Fibroblast of skin of right biceps (primary cell): ENCODE measurements at regions not wholly inside any gene's neighbourhood (a gene's known extent, or its start where the extent isn't known, plus 50 kb on each side); places are given as distances from the start of the nearest gene placed in this dataset.

ENCODE experiments used
- DNase-seq: peaks from one replicate; pipeline ENCODE4 v3.0.0-alpha.2; 2013

DNA sequence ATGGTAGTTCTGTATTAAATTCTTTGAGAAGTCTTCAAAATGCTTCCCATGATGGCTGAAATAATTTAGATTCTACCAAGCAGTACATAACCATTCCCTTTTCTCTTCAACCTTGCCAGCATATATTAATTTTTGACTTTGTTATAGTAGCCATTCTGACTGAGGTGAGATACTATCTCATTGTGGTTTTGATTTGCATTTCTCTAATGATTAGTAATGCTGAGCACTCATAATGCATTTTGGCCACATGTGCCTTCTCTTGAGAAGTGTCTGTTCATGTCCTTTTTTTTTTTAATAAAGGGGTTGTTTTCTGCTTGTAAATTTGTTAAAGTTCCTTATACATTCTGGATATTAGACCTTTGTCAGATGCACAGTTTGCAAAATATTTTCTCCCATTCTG is 173.9 kb downstream of the CALCRL start:
- DNase-seq = no peak

DNA sequence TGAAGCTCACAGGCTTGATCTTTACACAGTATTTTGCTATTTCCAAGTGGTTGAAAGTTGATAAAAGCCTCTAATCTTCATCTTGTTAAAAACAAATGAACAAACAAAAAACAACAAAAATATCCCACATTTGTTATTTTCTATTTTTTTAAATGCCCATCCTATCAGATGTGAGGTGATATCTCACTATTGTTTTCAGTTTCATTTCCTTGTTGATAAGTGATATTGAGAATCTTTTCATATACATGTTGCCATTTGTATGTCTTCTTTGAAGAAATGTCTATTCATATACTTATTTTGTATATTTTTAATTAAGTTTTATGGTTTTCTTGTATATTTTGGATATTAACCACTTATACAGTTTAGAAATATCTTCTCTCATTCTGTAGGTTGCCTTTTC is 175.8 kb downstream of the CALCRL start:
- DNase-seq = no peak

DNA sequence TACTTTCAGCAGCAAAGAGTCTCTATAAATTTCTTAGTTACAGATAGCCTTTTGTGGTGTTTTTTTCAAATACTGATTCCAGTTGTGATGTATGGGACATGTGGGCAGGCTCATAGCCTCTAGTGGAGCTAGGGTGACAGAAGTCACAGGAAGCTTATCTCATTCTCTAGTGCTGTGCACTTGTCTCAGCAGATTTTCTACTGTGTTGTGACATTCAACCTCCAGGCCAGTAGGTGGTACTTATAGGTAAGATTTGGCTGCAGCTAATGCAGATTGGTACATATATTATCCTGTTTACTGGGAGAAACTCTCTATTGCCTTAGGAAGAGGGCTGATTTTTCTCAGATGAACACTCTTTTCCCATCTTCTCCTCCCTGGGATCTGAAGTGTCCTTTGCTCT is 176.2 kb downstream of the CALCRL start:
- no peak for DNase-seq

DNA sequence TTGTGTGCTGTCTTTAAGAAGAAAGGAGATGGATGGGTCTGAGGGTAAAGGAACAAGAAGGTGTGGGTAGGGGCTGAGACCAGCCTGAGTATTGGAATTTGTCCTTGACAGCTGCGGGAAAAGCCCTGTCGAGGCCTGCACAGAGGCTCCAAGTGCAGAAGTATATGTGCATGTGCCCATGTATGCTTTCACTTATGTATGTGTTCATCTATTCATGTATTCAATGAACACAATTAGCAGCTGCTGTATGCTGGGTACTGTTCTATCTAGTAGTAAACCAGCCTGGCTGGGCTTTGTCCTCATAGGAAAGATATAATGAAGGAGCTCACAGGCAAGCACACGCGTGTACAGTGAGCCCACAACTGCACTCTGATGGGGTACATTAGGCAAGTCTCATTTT is 181.4 kb downstream of the CALCRL start:
- no peak for DNase-seq

DNA sequence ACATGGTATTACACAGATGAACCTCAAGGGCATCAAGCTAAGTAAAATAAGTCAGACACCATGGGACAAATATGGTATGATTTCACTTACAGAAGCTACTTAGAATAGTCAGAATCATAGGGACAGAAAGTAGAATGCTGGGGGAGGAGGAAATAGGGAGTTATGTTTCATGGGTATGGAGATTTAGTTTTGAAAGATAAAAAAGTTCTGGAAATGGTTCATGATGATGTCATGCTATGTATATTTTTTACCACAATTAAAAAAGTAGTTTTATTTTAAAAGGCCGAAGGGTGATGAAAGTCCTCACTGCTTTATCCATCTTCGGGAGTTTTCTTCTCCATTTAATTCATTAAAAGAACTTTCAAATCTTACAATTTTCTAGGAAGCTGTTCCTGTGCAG is 181.9 kb downstream of the CALCRL start:
- DNase-seq = no peak

DNA sequence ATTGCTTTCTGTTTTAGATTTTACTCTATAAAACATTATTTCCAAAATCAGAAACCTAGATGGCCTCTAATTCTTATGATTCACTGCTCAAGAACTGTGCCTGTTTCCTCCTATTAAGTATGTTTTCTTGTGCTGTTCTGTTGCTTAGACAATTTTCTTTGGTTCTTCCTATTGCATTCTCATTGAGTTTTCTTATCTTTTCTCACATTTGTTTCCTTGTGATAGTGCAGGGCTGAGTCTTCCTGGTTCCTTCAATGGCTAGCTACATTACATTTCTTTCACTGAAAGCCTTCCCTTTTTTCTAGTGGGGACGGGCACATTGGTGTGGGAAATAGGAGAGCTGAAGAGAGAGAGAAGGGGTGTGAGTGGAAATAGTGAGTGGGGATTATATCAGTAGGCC is 183.4 kb downstream of the CALCRL start:
- no peak for DNase-seq

DNA sequence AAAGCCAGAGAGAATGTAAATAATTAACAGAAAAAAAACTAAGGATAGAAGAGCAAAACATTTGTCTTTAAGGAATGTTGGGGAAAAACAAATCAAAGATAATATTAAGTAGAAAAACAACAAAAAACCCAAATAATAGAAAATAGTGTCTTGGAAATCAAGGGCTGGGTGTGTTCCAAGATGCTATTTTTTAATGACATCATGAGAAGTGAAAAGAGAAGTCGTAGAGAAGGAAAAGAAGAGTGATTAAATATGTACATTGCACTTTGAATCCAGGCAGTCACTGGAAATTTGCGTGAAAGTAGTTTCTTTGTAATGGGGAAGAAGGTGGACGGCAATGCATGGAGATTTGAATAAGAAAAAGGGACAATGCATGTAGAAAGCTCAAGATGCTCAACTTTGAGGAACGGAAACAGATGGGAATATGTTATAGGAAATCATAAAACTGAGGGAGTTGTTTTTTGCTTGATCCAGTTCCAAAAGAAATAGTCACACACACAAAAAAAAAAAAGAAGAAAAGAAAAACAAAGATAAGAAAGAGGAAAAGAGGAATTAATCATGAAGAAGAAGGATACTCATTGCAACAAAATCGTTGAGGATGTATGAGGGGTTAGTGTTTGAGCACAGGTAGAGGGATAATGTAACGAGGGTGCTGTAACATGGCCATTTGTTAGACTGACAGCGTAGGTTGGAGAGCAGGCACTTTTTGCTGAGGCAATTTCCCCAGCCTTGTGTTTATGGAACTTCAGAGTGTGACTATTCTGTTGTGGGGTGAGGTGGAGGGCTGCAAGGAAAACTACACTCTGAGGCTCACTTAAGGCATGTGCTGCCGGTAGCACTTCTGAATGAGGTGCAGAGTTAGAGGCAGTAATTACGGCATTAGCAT is 184.1 kb downstream of the CALCRL start:
- no peak for DNase-seq

DNA sequence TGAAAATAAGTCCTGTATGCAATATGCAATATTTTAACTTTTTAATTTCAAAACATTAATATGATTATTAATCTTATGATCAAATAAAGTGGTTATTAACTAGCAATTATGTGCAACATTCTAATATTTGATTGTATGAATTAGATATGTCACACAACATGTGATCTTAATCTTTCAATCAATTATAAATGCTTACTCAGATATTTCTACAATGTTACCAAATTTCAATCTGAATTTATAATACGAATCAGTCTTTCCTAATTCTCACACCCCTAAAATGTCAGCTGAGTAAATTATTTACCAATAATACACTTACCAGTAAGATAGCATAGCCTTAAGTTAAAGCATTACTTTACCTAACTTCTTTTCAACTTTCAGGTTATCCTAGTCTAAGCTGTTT is 186.3 kb downstream of the CALCRL start:
- DNase-seq = no peak

DNA sequence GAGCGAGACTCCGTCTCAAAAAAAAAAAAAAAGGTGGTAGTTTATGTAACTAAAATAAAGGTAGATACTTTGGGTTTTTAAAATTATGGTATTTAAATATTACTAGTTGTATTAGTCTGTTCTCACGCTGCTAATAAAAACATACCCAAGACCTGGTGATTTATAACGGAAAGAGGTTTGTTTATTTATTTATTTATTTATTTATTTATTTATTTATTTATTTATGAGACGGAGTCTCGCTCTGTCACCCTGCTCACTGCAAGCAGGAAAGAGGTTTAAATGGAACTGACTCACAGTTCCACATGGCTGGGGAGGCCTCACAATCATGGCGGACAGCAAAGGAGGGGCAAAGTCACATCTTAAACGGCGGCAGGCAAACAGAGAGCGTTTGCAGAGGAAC is 196.0 kb downstream of the CALCRL start:
- no peak for DNase-seq

DNA sequence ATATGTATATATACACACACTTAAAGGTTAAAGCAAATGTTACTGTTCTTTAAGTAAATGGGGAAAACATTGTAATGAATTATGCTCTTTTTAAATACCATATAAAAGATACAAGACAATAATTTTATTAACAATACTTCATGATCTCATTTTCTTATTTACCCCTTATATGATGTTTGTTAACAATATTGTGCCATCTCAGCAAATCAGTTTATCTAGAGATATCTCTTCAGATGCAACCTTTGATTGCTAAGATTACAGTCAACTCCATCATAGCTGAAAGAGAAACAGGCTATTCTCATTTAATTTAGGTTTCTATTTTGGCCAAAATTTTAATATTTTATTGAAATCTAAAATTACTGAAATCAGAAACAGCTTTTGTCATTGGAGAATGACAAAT is 197.9 kb downstream of the CALCRL start:
- no peak for DNase-seq

DNA sequence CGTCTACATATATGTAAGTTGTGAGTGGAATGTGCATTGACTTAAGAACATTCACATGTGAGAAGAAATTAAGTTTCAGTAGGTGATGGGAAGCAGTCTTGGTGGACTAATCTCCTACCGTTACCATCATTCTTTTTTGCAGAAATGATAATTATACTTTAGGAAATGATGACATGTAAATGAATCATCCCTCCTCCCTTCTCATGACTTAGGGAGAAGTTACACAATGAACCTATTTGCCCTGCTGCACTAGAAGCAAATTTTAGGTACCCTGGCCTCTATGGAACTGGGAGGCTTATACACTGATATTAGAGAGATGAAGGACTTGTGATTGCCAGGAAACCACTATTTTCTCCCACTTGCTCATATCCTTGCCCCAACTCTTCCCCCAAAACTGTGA is 214.2 kb downstream of the CALCRL start:
- peak; percentile 2 for DNase-seq

DNA sequence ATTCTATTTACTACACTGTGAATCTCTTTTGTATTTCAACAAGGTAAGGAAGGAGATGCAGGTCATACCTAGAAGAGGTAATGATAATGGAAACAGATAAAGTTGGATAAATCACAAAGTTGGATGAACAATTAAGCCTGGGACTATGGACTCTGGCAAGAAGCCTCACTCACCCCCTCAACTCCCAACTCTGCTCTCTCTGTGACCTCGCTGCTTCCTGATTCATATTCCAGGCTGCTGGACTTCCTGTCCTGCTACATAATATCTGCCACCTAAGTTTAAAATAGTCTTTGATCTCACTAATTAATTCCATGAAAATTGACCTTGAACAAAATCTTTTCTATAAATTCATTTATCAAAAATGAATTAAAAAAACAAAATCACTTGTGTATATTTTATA is 215.3 kb downstream of the CALCRL start:
- DNase-seq = no peak

DNA sequence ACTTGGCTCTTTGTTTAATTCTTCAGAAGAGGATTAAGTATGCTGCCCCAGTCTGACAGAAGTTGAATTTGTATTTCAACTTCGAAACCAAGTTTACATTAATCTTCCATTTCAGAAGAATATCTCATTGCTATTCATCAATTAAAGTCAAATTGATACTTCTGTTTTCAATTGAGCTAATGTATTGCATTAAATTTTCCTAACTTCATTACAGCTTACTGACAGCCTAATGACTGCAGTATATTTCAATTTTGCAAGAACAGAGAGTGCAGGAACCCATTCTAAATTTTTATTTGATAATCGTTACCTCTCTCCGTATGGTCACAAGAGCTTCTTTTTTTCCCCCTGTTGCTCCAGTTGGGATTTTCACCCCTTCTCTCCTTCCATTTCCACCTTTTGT is 218.0 kb downstream of the CALCRL start:
- no peak for DNase-seq

DNA sequence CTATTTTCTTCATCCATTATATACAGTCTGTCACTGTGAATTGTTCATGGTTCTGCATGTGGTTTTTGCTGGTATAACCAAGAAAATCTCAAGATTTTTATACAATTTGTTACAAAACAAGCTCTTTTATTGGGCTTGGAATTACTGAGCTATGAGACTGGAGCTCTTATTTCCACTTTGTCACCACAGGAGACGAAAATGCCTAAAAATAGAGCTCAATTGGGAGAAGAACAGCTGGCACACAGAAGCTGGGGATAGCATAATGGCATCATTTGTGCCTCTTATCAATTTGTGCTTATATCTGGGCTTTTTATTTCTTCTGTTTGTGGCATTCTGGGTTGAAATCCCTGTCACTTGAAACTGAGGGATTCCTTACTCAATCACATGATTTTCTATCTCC is 219.1 kb downstream of the CALCRL start:
- DNase-seq = no peak

DNA sequence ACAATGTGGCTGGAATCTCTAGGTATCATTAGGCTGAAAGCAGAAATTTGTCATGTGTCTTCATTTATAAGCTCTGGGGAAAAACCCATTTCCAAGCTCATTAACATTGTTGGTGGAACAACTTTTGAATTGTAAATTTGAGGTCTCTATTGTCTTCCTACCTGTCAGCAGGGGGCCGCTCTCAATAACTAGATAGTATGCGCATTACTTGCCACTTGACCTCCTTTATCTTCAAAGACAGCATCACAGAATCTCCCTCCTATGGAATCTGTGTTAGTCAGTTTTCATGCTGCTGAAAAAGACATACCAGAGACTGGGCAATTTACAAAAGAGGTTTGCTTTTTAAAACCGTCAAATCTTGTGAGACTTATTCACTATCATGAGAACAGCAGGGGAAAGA is 223.1 kb downstream of the CALCRL start:
- DNase-seq = no peak

DNA sequence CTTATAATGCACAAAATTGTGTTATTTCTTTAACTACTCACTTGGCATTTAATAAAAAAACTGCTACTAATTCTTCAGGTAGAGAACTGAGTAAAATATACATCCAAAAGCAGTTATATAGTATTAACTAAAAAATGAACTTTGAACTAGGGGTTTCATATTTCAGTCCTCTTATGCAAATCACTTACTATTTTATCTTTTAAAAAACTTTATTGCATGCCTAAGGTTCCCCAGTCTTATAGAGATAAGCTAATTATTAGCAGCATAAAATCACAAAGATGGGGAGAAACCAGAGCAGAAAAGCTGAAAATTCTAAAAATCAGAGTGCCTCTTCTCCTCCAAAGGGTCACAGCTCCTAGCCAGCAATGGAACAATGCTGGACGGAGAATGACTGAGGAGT is 228.0 kb downstream of the CALCRL start:
- no peak for DNase-seq

DNA sequence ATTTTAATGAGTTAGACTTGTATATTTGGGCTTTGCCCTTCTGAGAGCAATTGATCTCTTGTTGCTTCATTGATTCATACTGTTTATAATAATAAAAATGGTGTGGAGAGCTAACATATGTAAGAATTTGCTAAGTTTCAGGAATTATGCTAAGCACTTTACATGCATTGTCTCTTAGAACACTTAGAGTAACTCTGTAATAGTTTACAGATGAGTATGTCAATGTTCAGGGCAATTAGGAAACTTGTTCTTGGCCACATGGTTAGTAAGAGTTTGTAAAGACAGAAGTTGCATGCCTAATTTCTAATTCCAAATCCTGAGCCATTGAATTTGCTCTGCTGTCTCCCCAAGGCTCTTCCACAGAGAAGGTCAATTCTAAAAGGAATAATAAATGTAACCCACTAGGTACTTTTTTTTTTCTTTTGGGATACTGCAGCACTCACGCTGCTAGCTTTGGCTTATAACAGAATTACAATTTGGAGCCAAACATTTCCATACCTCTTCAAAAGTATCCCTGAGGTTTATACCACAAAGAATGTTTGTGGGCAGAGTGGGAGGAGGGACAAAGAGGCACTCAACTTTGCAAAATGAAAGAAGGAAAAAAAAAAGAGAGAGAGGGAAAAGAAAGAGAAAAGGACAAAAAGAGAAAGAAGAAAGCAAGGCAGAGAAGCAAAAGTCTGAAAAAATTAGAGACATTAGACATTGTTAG is 232.4 kb downstream of the CALCRL start:
- DNase-seq = peak; percentile 53

DNA sequence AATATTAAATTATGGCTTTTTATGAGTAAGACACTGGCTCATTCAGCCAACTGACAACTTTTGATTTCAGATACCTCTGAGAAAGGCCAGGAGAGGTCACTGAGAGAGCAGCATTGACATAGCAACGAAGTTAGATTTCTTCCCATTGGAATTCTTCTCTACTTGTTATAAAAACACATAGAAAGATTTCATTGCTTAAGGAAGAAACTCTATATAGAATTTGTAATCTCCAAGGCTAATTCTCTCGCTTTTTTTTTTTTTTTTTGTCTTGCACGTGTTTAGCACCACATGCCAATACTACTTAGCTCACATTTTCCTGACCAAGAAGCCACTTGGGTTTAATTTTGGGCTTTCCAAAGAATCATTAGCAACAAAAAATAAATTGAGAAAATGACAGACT is 233.7 kb downstream of the CALCRL start:
- no peak for DNase-seq

DNA sequence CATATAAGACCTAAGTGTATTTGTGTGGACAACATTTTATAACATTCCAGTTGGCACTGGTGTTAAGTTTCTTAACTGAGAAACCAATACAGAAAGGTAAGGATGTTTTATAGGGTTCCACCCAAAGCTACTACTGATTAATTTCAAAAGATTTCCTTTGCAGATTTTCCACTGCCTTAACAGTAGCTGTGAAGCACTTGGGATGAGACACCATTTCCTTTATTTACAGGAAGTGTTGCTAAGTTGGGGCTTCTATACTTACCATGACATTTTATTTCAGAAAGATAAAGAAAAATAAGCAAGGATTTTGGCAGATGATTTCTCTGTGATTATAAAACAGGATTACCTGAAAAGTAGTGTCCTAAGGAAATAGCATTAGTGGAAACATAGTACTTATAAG is 234.3 kb downstream of the CALCRL start:
- no peak for DNase-seq

DNA sequence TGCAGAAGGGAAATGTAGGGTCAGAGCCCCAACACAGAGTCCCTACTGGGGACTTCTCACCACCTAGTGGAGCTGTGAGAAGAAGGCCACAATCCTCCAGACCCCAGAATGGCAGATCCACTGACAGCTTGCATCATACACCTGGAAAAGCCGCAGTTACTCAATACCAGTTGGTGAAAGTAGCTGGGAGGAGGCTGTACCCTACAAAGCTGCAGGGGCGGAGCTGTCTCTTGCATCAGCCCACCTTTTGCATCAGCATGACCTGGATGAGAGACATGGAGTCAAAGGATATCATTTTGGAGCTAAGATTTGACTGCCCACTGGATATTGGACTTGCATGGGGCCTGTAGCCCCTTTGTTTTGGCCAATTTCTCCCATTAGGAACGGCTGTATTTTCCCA is 237.3 kb downstream of the CALCRL start:
- no peak for DNase-seq

DNA sequence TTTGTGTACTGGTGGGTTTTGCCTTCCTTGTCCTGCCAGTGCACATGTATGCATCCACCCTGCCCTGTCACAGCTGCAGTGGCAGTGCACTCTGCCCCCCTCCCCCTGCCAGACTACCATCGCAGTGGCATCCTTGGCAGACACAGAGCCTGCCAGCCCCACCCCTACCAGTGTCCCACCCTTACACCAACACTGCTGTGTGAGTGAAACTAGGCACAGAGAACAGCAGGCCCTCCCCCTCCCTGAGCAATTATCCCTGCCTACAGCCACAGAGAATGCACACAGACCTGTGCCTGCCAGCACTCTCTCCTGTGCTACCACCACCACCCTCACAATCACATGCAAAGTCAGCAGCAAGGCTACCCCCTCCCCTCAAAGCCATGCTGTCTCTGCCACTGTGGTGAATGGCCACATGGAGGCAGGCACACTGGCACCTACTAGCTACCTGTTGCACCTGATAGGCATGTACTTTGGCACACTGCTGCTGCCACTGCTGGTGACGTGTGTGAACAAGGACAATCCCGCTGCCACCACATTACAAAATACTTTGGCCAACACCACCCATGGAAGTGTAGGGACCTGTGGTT is 239.8 kb downstream of the CALCRL start:
- no peak for DNase-seq

DNA sequence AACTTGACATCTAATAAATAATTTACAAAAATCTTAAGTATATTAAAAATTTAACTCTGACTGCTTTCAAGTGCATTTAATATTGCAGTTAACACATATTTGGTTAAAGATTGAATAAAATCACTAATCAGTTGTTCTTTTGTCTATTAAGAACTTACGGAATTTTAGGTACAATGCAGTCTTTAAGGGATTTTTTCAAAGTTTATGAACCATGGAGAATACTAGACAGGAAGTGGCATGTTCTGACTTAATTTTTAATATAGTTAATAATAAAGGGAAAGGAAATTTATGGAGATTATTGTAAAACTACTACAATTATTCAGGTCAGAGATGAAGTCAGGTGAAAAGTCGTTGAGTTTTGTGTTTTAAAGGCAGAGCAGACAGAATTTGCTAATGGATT is 240.9 kb downstream of the CALCRL start:
- DNase-seq = no peak

DNA sequence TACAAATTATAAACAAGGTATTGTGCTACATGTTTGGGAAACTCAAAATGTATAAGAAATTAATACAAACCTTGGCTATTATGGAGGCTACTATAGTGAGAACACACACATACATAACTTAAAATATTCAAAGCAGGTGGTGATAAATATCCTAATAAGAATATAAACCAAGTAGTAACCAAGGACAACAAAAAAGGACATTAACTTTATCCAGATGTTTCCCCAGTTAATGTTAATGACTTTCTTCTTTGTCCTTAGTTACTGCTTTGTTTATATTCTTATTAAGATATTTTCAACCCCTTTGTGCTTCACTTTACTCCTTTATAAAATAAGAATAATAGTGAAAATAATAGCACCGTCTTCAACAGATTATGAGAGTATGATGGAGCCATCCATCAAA is 241.6 kb downstream of the CALCRL start:
- DNase-seq = no peak

DNA sequence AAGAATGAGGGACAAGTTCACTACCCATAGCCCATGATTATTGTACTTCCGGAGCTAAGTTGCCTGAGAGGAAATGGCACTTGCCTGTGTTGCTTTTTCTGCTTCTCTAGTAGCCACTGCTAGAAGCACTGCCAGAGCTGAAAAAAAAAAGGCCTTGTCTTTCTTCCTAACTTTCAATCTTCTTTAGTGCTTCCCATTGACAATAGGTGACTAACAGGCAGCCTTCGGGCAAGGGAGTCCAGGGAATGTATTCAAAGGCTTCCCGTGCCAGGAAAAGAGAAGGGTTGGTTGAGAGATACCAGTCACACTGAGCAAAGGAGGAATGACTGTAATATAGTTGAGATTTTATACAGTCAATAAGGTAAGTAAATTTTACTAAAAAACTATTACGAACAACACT is 242.0 kb downstream of the CALCRL start:
- DNase-seq = no peak
